ENCODE measurements at regions not wholly inside any gene's neighbourhood (a gene's known extent, or its start where the extent isn't known, plus 50 kb on each side); places are given as distances from the start of the nearest gene placed in this dataset.
A peak's percentile ranks its signal among the peaks of the same experiment; 100 is the strongest.

- POLR2A ChIA-PET = no interaction called here
- Histone ChIP-seq H3K27me3 (ENCODE audit: control insufficient read depth, insufficient read depth, low read length) (peaks cover 4% of the 10 kb centered on the region), H3K9me3 (ENCODE audit: control insufficient read depth, insufficient read depth, low read length) (peaks cover 21% of the 10 kb centered on the region), H3K4me3 (ENCODE audit: low read depth, low read length) (no peak overlapping the region), H3K27ac (ENCODE audit: low read depth, low read length) (no peak overlapping the region)
- TF ChIP-seq CTCF (IDR thresholded peaks at IDR 0.05; ENCODE audit: low read depth, low read length) = no peak
- CTCF ChIA-PET = interaction anchor here (5.0 kb wide), 1 partner anchor 10 kb away, joined by 31 read pairs; no protein-coding TSS in a partner anchor
- DNase-seq (ENCODE audit: low read depth, low spot score) = no peak
These were observed 58.6 kb downstream of the PHETA1 start for GRCh38 chr12:111310076-111310870.

- no peak for TF ChIP-seq CTCF (IDR thresholded peaks at IDR 0.05; ENCODE audit: low read depth, low read length)
- ChIA-PET CTCF (interaction anchor here (5.0 kb wide), 1 partner anchor 9 kb away, joined by 31 read pairs; no protein-coding TSS in a partner anchor), POLR2A (no interaction called here)
- Histone ChIP-seq H3K9me3 (ENCODE audit: control insufficient read depth, insufficient read depth, low read length) (peaks cover 28% of the 10 kb centered on the region), H3K27me3 (ENCODE audit: control insufficient read depth, insufficient read depth, low read length) (peaks cover 2% of the 10 kb centered on the region), H3K4me3 (ENCODE audit: low read depth, low read length) (no peak overlapping the region), H3K27ac (ENCODE audit: low read depth, low read length) (no peak overlapping the region)
- DNase-seq (ENCODE audit: low read depth, low spot score) = no peak
These were observed 59.3 kb downstream of the PHETA1 start for GRCh38 chr12:111309584-111309983.

- CTCF ChIA-PET = interaction anchor here (0.7 to 1.1 kb wide), 2 partner anchors 9 to 371 kb away, joined by 3 to 4 read pairs; no protein-coding TSS in a partner anchor
- TF ChIP-seq CTCF (IDR thresholded peaks at IDR 0.05; ENCODE audit: low read depth, low read length) = no peak
- no peak overlapping the region for H3K4me3 ChIP-seq (ENCODE audit: low read depth, low read length)
- H3K27ac ChIP-seq (ENCODE audit: low read depth, low read length) = no peak overlapping the region
- H3K9me3 ChIP-seq (ENCODE audit: control insufficient read depth, insufficient read depth, low read length) = peaks cover 39% of the 10 kb centered on the region
- POLR2A ChIA-PET = no interaction called here
- peaks cover 2% of the 10 kb centered on the region for H3K27me3 ChIP-seq (ENCODE audit: control insufficient read depth, insufficient read depth, low read length)
- no peak for DNase-seq (ENCODE audit: low read depth, low spot score)
These were observed 60.4 kb downstream of the PHETA1 start for GRCh38 chr12:111308473-111308872.

- ChIA-PET POLR2A (no interaction called here), CTCF (no interaction called here)
- DNase-seq (ENCODE audit: low read depth, low spot score) = no peak
- no peak overlapping the region for H3K27ac ChIP-seq (ENCODE audit: low read depth, low read length)
- H3K9me3 ChIP-seq (ENCODE audit: control insufficient read depth, insufficient read depth, low read length) = peaks cover 40% of the 10 kb centered on the region
- no peak overlapping the region for H3K4me3 ChIP-seq (ENCODE audit: low read depth, low read length)
- peak; percentile 59 for TF ChIP-seq CTCF (IDR thresholded peaks at IDR 0.05; ENCODE audit: low read depth, low read length)
- peaks cover 3% of the 10 kb centered on the region for H3K27me3 ChIP-seq (ENCODE audit: control insufficient read depth, insufficient read depth, low read length)
These were observed 64.2 kb downstream of the PHETA1 start for GRCh38 chr12:111304642-111305071.

- Histone ChIP-seq H3K27me3 (ENCODE audit: control insufficient read depth, insufficient read depth, low read length) (peaks cover 3% of the 10 kb centered on the region), H3K27ac (ENCODE audit: low read depth, low read length) (no peak overlapping the region), H3K9me3 (ENCODE audit: control insufficient read depth, insufficient read depth, low read length) (peaks cover 40% of the 10 kb centered on the region), H3K4me3 (ENCODE audit: low read depth, low read length) (no peak overlapping the region)
- CTCF ChIA-PET = interaction anchor here (1.0 to 1.1 kb wide), 2 partner anchors 10 to 12 kb away, joined by 5 to 7 read pairs; no protein-coding TSS in a partner anchor
- TF ChIP-seq CTCF (IDR thresholded peaks at IDR 0.05; ENCODE audit: low read depth, low read length) = no peak
- DNase-seq (ENCODE audit: low read depth, low spot score) = no peak
- POLR2A ChIA-PET = no interaction called here
These were observed 65.4 kb downstream of the PHETA1 start for GRCh38 chr12:111303531-111303930.
